Caco-2 (cell line): ENCODE measurements at regions not wholly inside any gene's neighbourhood (a gene's known extent, or its start where the extent isn't known, plus 50 kb on each side); places are given as distances from the start of the nearest gene placed in this dataset.

ENCODE experiments used
- BruUV-seq: library from RNA; stranded (reverse); fragments of 400-500 nt; replicated peaks from 2 replicates; lab custom pipeline; 2021; lab: Mats Ljungman, UMichigan
- CTCF ChIA-PET: fragments of 300-600 bp; sonication (Branson Sonifier 250); formaldehyde crosslinking; loops from one replicate; lab custom pipeline; 2022; ENCODE audit warnings: antibody characterized with exemption; lab: Charles Lee
- POLR2A ChIA-PET: fragments of 300-600 bp; sonication (Branson Sonifier 250); formaldehyde crosslinking; loops from one replicate; lab custom pipeline; 2022; ENCODE audit warnings: antibody characterized with exemption; lab: Charles Lee
- DNase-seq, 2 experiments: peaks; one replicate each; pipeline versions ENCODE4 v3.0.0 to v3.0.0-alpha.2; 2020 to 2022
- H3K27me3 ChIP-seq: replicated peaks from 2 replicates; pipeline ENCODE4 v1.6.0; 2011; ENCODE audit warnings: low read length; ENCODE audit not compliant: control insufficient read depth, insufficient read depth
- H3K36me3 ChIP-seq: 2 replicates; pipeline ENCODE4 v1.5.1; 2011; ENCODE audit warnings: low read length; ENCODE audit not compliant: control insufficient read depth, insufficient read depth
- H3K4me1 ChIP-seq: fragments of 250-450 bp; sonication (Bioruptor Pico); 2 replicates; pipeline ENCODE4 v1.5.1; 2020; ENCODE audit warnings: mild to moderate bottlenecking
- H3K4me3 ChIP-seq: 2 replicates; pipeline ENCODE4 v1.5.1; 2011; ENCODE audit warnings: low read depth, mild to moderate bottlenecking, control low read depth, low read length
- H3K9me3 ChIP-seq: fragments of 250-450 bp; sonication (Bioruptor Pico); 2 replicates; pipeline ENCODE4 v1.5.1; 2020; ENCODE audit warnings: mild to moderate bottlenecking, moderate library complexity
- H3K27ac Mint-ChIP-seq: one replicate; pipeline ENCODE4 v1.8.0; 2022; ENCODE audit warnings: mixed read lengths; ENCODE audit not compliant: unreplicated experiment
- H3K27me3 Mint-ChIP-seq: one replicate; pipeline ENCODE4 v1.8.0; 2022; ENCODE audit warnings: mixed read lengths; ENCODE audit not compliant: insufficient read depth, unreplicated experiment
- H3K36me3 Mint-ChIP-seq: one replicate; pipeline ENCODE4 v1.8.0; 2022; ENCODE audit warnings: mild to moderate bottlenecking, mixed read lengths; ENCODE audit not compliant: insufficient read depth, unreplicated experiment
- H3K4me1 Mint-ChIP-seq: one replicate; pipeline ENCODE4 v1.8.0; 2022; ENCODE audit warnings: low read depth, mixed read lengths; ENCODE audit not compliant: unreplicated experiment
- H3K4me3 Mint-ChIP-seq: one replicate; pipeline ENCODE4 v1.8.0; 2022; ENCODE audit warnings: mild to moderate bottlenecking, moderate library complexity, mixed read lengths; ENCODE audit not compliant: unreplicated experiment
- H3K9me3 Mint-ChIP-seq: one replicate; pipeline ENCODE4 v1.8.0; 2022; ENCODE audit warnings: mixed read lengths; ENCODE audit not compliant: unreplicated experiment
- intact Hi-C: fragments of 100-400 bp; cut with micrococcal nuclease; formaldehyde crosslinking; loops from one replicate; pipeline ENCODE4 v1.10.0; 2022; ENCODE audit not compliant: unreplicated experiment
- TF ChIP-seq, protein P1 (sequence below), 2 experiments: fragments of 200-600 bp in 1 of 2; IDR thresholded peaks; 1 replicate in 1 of 2; 2 replicates in 1 of 2; pipeline versions ENCODE4 v1.5.1 to v1.8.0; 2011 to 2022; ENCODE audit warnings: antibody characterized with exemption in 1 of 2, control low read depth in 1 of 2, inconsistent platforms in 1 of 2, low read depth in 1 of 2, low read length in 1 of 2, mild to moderate bottlenecking in 1 of 2, moderate library complexity in 1 of 2; ENCODE audit not compliant: insufficient read depth in 1 of 2, severe bottlenecking in 1 of 2, unreplicated experiment in 1 of 2

DNA sequence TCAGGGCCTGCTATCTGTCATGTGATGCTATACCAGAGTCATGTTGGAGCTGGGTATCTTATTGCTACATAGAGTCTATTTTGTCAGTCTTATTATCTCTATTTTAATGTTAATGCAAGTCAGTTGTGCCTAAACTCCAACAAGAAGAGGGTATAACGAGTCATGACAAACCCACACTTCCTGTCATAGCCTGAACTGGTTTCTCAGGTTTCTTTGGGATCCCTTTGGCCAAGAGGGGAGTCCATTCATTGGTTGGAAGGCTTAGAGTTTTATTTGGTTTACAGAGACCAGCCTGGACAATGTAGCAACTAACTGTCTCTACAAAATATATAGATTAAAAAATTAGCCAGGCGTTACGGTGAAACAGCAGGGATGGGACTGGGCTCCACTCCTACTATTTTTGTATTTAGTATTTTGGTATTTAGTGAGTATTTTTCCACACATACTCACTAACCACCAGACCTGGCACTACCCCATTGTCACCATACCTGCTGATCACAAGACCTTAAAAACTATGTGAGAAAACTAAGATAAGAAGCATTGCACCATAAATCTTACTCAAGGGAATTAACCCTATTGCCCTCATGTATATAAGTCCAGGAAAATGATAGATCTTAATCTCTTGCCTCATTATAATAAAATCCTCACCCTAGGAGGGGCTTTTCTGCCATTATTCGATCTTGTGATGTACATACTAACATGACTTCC is 387.5 kb downstream of the IPO8 start:
- no peak overlapping the region for H3K27ac Mint-ChIP-seq

DNA sequence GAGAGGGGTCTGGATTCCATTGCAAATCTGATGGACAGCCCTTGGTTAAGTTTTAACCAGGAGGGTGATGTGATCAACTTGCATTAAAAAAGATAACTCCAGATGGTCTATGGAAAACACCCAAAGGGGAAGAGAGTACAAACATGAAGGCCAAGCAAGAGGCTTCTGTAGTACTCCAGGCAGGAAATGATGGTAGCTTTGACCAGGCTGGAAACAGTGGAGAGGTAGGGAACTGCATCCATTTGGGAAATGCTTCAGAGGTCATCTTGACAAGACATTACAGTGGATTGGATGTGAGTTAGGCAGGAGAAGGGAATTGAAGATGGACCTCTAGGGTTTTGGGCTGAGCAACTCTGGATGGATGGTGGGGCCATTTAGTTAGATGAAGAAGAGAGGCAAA is 391.1 kb downstream of the IPO8 start:
- Histone ChIP-seq H3K4me1 (no peaks in the 10 kb centered on the region), H3K9me3 (0 out of 2 replicates have a peak, but pooled peaks cover 3% of the 10 kb centered on the region), H3K4me3 (no peak overlapping the region), H3K27me3 (no peaks in the 10 kb centered on the region), H3K36me3 (no peaks in the 10 kb centered on the region)
- Mint-ChIP-seq H3K9me3 (peaks cover 11% of the 10 kb centered on the region), H3K27ac (no peak overlapping the region), H3K4me3 (no peak overlapping the region), H3K4me1 (no peaks in the 10 kb centered on the region), H3K36me3 (no peaks in the 10 kb centered on the region), H3K27me3 (no peaks in the 10 kb centered on the region)
- POLR2A ChIA-PET = no interaction called here
- CTCF ChIA-PET = no interaction called here
- intact Hi-C loops = no loop called here
- DNase-seq = no peak
- no TSS peak for BruUV-seq
- TF ChIP-seq, protein P1, sequence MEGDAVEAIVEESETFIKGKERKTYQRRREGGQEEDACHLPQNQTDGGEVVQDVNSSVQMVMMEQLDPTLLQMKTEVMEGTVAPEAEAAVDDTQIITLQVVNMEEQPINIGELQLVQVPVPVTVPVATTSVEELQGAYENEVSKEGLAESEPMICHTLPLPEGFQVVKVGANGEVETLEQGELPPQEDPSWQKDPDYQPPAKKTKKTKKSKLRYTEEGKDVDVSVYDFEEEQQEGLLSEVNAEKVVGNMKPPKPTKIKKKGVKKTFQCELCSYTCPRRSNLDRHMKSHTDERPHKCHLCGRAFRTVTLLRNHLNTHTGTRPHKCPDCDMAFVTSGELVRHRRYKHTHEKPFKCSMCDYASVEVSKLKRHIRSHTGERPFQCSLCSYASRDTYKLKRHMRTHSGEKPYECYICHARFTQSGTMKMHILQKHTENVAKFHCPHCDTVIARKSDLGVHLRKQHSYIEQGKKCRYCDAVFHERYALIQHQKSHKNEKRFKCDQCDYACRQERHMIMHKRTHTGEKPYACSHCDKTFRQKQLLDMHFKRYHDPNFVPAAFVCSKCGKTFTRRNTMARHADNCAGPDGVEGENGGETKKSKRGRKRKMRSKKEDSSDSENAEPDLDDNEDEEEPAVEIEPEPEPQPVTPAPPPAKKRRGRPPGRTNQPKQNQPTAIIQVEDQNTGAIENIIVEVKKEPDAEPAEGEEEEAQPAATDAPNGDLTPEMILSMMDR (IDR thresholded peaks at IDR 0.05; ENCODE audit: insufficient read depth in 1 of 2, low read depth in 1 of 2, low read length in 1 of 2, severe bottlenecking in 1 of 2, unreplicated experiment in 1 of 2) = no peak

More for the DNA sequence above, 387.5 kb downstream of the IPO8 start:
- H3K27me3 Mint-ChIP-seq = no peaks in the 10 kb centered on the region
- no peaks in the 10 kb centered on the region for H3K4me1 Mint-ChIP-seq
- Histone ChIP-seq H3K27me3 (no peaks in the 10 kb centered on the region), H3K4me1 (no peaks in the 10 kb centered on the region), H3K9me3 (0 out of 2 replicates have a peak, but pooled peaks cover 3% of the 10 kb centered on the region), H3K4me3 (no peak overlapping the region), H3K36me3 (no peaks in the 10 kb centered on the region)
- ChIA-PET CTCF (no interaction called here), POLR2A (no interaction called here)
- no peak overlapping the region for H3K4me3 Mint-ChIP-seq
- no peak for DNase-seq
- no peaks in the 10 kb centered on the region for H3K36me3 Mint-ChIP-seq
- TF ChIP-seq, protein P1 (IDR thresholded peaks at IDR 0.05; ENCODE audit: insufficient read depth in 1 of 2, low read depth in 1 of 2, low read length in 1 of 2, severe bottlenecking in 1 of 2, unreplicated experiment in 1 of 2) = no peak
- BruUV-seq = no TSS peak
- intact Hi-C loops = no loop called here
- peaks cover 34% of the 10 kb centered on the region for H3K9me3 Mint-ChIP-seq

DNA sequence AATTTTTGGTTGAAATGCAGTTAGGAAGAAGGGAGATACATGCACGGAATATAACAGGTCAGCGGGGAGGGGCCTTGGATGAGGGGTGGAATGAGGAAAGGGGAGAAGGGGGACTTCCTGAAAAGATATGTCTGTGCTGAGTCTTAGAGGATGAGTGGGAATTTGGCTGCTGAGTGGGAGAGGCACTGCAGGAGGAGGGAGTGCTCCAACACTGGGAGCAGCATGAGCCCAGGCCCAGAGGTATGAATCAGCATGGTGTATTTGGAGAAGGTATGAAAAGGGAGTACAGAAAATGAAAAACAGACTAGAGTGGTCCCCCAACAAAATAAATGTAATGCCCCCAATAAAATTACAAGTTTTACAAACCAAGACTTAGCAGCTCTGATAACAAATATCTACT is 394.4 kb downstream of the IPO8 start:
- Mint-ChIP-seq H3K27me3 (peaks cover 3% of the 10 kb centered on the region), H3K9me3 (peaks cover 11% of the 10 kb centered on the region), H3K27ac (no peak overlapping the region), H3K36me3 (no peaks in the 10 kb centered on the region), H3K4me1 (no peaks in the 10 kb centered on the region), H3K4me3 (no peak overlapping the region)
- no peaks in the 10 kb centered on the region for H3K36me3 ChIP-seq
- ChIA-PET CTCF (no interaction called here), POLR2A (no interaction called here)
- intact Hi-C loops = no loop called here
- BruUV-seq = no TSS peak
- H3K4me1 ChIP-seq = no peaks in the 10 kb centered on the region
- H3K9me3 ChIP-seq = no peaks in the 10 kb centered on the region
- no peaks in the 10 kb centered on the region; the same call in 1 of the 2 replicates for H3K27me3 ChIP-seq
- TF ChIP-seq, protein P1 (IDR thresholded peaks at IDR 0.05; ENCODE audit: insufficient read depth in 1 of 2, low read depth in 1 of 2, low read length in 1 of 2, severe bottlenecking in 1 of 2, unreplicated experiment in 1 of 2) = no peak
- no peak for DNase-seq
- H3K4me3 ChIP-seq = no peak overlapping the region
